GM19238 (cell line): ENCODE measurements at regions not wholly inside any gene's neighbourhood (a gene's known extent, or its start where the extent isn't known, plus 50 kb on each side); places are given as distances from the start of the nearest gene placed in this dataset.

Experiments used
- DNase-seq: peaks from one replicate; pipeline ENCODE4 v3.0.0; 2011; ENCODE audit warnings: low spot score; ENCODE audit not compliant: insufficient read length

DNA sequence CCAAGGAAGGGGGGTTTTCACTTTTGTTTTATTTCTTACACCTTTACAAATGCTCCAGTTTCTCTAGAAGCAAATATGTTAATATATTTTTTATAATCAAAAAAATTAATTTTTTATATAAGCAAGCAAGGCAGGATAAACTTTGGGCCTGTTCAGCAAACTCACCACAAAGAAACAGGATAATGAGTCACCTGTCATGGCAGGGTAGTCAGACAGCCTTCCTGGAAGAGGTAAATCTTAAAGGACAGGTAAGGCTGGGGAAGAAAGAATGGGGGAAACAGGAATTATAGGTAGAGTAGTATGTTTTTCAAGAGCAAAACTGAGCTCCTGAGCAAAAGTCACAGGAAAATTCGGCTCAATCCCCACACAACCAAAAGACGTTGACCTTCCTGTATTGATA lies 186.3 kb upstream of the SOX9 start:
- DNase-seq = no peak

DNA sequence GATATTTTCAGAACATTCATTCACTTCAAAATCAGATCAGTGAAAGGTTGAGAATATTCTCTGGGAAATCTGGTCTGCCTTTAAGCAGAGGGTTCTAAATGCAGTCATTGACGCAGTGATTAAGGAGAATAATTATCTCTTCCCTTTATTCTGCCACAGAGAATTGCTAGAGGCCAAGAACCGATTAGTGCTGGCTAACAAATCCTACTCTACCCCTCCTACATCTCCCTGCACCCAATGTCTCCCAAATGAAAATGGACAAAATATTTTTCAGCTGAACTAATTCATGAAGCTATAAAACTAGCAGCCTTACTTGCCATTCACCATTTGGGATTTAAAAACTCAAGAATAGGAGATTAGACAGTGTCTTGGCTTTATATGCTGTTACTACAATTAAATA lies 185.5 kb upstream of the SOX9 start:
- no peak for DNase-seq

DNA sequence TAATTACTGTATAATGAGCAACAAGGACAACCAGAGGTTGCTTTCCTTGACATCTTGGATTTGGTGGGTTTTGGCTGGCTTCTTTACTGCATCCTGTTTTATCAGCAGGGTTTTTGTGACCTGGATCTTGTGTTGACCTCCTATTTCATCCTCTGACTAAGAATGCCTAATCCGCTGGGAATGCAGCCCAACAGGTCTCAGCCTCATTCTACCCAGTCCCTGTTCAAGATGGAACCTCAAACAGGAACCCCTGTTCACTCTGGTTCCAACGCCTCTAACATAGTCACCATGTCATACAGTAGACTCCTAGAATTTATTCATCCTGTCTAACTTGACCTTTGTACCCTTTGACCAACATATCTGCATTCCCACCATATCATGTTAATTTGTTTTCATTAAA lies 183.8 kb upstream of the SOX9 start:
- DNase-seq = no peak

DNA sequence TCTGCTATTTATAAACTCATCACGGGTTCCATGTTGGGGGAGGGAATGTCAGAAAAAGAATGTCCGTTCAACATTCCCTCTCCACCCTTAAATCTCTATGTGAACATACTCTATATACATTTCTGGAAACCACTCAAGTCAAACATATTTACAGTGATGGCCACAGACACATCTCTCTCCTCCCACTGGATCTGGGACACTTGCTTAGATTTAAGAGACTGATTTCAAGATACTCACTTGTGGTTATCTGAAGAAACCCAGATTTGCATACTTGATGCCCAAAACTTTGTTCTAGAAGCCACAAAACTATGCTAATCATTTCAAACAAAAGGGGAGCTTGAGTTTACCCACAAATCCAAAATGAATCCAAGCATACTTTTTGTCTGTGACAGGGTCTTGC lies 182.9 kb upstream of the SOX9 start:
- no peak for DNase-seq

DNA sequence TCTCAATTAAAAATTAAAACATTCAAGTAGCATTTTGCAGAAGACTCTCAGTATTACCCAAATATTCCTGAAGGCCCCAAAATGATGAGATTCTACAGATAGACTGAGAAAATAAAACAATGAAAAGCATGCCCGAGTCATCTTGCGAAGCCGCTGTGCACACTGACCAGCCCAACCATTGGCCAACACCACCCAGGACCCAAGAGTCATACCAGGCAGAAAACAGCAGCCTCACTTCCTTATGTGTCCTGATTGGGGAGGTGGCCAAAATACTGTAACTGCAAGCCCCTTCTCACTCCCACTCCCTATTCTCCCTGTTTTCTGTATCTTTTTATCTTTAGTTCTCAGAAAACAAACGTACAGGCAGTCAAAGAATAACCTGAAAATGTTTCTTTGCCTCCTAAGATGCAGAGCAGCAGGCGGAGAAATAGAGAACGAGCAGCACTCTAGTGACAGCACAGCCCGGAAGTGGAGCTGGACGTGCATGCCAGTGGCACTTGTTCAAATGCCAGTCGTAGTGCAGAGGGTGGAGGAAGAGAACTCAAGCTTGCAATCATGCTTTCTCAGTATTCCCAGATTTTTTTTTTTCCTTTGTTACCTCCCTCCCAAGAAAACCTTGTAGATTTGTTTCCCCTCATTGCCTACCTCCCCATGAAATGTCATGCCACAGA lies 182.3 kb upstream of the SOX9 start:
- DNase-seq = no peak

DNA sequence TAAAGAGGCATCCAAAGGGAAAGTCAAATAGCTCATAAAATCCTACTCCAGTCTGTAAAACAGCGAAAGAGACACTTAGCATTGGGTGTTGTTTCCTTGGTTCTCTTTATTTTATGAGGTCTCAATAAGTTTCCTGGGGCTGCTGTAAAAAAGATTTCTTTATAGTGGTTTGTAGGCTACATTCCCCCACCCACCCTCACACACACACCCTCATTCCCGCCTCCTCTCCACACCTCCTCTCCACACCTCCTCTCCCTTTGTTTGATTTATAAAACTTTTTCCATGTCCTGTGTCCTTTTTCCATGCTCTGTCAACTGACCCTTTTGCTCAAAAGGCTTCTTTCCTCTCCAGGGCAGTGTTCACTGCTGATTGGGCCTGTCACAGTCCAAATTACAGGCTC lies 178.9 kb upstream of the SOX9 start:
- no peak for DNase-seq

DNA sequence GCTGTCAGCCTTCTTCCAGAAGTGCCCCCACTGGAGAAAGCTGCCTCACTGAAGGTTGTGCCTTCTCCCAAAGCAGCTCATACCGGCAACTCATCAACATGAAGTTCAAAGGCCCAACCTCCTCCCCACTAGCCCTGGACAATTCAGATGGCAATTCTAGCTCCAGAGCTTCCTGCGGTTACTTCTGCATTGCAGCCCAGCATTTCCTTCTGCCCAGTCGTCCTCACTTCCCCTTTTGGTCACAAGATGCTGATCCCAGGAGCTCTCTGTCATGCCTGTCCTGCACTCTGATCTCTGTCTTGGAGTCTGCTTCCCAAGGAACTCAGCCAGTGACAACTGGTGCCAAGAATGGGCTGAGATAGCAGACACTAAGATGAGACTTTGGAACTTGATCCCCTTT lies 178.2 kb upstream of the SOX9 start:
- DNase-seq = no peak

DNA sequence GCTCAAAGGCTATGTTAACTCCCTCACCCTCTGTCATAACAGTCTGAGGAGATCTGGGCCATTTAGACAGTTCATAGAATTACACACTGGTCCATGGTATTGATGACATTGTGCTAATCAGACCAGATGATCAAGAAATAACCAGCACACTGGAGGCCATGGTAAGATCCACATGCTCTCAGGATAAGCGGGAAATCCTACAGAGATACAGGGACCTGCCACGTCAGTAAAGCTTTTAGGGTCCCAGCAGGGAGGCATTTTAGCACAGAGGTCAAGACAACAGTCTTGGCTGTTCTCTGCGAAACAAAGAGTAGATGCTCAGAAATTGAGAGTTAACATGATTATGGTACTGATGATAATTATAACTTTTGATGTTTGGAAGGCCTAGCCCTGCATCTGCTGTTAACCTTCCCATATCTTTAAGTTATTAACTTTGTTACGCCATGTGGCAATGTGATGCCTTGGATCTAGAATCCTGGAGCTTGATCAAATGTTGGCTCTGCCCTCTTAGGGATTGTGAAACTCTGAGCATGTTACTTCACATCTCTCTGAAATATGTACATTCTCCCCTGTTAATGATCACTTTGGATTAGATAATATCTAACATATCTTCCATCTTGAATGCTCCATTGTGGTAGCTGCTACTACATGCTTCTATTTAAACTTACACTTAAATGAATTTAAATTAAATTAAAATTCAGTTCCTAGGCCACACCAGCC lies 172.0 kb upstream of the SOX9 start:
- no peak for DNase-seq

DNA sequence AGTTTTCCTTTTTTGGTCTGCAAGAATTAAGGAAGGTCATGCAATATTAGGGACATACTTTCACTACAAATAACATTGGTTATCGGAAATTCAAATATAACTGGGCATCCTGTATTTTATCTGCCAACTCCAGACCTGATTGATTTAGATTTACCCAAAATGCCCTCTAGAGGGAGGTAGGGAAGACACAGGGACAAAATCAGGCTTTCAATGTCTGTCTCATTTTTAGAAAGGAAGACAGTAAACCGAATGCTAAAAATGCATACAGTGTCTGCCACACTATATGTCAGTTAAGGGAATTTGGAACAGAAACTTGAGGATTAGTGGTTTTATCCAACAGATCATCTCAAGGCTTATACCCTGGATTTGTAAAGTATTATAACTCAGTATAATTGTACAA lies 161.7 kb upstream of the SOX9 start:
- no peak for DNase-seq

DNA sequence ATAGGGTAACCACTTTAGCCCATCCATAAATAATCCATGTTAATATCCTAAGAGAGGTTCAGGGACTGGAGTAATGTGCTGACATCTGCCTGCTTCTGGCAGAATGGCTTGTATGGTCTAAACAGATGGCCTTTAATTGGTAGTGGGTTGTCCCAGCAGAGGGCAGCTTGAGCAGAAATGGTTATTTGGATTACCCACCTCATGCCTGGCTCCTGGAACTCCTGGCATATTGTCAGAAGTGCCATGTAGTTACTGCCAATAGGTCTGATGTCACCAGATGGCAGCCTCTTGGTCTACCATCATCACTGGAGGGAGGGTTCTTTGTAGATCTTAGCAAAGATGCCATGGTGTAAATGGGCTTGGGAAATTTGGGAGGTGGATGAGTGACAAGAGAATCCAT lies 157.5 kb upstream of the SOX9 start:
- DNase-seq = no peak

DNA sequence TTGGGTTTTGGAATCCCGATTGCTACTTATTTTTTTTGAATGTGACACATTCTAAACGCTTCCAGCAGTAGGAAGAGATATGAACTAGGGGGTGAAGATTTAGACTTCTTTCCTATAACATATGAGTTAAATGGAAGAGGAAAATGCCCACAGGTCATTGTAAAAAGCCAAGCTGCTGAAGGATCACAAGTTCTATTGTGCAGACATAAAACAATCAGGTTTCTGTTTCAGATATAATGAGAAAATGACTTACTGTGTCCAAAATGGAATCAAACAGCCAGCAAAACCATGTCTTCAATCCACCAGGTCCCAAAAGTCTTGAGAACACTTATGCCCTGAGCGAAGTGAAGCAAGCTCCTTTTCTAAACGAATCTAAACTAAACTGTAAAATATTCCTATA lies 157.0 kb upstream of the SOX9 start:
- DNase-seq = no peak

DNA sequence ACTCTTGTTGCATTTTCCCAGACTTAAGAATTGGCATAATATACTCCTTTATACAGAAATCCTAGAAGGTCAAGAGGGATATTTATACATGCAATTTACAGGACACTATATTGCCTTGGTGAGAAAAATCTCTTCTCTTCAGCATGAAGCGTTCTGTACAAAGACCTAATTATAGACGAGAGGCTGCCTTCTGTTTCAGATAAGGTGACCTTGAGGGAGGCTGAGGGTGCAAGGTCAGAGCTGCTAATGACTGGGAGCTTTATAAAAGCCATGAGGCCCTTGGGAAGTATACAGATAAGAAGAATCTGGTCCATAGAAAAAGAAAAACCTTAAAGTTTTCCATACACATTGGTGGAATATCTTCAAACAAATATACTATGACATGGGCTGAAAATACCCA lies 156.3 kb upstream of the SOX9 start:
- no peak for DNase-seq

DNA sequence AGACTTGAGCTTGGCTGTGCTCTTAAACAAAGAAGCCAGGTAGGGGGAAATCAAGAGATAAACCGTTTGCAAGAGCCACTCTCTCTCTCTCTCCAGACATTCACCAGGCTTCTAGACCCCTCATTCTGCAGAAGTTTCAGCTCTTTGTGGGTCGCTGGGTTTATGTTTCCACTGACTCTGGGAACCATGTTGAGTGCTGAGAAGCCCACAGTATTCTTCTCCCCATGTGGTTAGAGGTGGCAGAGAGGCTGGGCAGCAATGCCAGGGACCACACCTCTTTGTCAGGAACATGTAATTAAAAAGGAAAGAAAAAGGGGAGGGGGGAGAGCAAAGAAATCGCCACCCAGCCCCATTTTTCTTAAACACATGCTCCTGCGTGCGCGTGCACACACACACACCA lies 154.8 kb upstream of the SOX9 start:
- DNase-seq = no peak

DNA sequence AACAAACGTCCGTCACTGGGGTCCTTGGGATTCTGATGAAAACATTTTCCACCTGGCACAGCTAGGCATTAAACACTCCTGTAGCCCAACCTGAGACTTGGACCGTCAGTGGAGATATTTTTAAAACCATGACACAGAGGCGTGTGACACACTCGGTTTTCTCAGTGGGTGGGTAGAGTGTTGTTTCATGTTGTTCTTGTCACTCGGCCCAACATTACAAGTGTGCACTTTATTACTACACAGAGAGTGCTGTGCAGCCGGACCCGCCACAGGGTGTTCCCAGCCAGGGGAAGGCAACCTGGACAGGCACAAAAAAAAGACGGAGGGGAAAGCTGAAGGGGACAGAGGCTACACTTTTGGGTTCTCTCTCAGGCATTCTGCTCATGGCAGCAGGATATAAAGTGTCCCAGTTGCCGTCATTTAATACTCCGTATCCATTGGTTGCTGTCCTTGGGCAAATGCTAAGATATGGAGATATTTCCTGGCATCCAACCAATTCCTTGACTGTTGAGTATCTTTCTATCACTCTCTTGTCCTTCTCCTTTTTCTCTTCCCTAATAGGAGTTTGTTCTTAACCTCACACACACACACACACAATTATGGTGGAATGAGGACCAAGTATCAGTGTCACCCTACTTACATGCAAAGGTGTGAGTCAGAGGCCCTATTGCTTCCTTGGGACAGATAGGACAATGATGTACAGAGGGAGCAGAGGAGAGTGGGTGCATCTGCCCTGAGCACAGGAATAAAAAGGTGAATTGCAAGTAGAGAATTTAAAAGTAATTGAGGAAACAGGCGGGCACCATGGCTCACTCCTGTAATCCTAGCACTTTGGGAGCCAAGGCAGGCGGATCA lies 154.1 kb upstream of the SOX9 start:
- DNase-seq = no peak

DNA sequence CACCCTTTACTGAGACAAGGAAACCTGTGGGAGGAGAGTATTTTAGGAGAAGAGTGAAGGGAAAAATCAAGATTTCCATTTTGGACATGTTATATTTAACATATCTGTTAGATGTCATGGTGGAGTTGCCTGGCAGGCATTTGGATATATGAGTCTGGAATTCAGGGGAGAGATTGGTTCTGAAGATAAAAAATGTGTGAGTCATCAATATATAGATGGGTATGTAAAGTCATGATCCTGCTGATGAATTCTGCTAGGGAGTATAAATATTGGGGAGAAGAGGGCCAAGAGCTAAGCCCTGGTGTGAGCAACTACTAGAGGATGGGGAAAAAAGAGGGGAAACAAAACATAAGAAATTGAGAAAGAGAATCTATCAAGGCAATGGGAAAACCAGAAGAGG lies 151.3 kb upstream of the SOX9 start:
- DNase-seq = no peak

DNA sequence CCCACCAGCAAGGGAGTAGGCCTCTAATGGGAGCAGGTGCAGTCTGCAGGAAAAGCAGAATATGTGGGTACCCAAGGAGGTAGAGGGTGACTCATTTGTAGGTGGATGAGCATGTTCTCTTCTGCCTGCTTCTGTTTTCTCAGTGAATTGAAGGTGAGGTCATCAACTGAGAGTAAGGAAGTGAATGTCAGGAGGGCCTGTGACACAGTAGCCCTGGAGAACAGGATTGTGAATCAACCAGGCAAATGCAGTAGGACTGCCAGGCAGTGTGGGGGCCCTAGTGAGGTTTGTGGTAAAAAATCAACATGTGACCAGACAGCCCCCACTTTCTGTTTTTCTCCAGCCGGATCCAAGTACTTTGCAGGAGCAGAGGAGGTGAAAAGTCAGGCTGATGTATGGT lies 150.5 kb upstream of the SOX9 start:
- no peak for DNase-seq

DNA sequence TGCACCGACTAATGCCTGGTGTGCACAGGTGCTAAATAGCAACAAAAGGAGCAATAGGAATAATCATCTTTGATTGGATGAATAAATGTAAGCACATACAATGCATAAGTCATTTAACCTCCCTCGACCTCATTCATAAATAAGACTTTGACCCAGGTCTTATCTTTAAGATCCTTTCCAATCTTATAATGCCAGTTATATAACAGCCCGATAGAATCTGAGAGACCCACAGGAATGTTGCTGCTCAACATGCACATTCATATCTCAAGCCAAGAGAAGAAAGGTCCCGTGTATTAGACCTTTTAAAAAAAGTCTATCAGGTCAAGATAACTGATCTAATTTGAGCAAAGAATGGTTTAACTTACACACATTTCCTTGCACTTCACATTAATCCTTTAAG lies 146.8 kb upstream of the SOX9 start:
- DNase-seq = no peak

DNA sequence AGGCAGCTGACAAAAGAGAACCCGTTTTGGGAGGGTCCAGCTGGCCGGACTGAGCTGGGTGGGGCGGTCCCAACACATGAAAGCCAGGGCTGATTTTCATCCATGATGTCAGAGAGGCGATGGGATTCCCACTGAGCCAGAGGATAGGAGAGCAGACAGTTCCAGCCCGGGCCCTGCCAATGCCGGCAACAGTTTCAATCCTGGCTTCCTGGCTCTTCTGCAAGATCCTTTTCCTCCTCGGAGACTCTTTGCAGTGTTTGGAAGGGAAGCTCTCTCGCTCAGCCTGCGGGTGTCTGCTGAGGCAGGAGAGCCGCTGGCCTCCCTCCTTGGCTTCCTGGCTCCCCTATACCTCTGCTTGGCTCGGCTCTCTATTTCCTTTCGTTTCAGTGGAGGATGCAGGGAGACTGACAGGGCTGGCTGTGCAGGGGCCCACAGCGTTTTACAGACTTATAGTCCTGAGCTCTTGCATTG lies 145.5 kb upstream of the SOX9 start:
- no peak for DNase-seq

DNA sequence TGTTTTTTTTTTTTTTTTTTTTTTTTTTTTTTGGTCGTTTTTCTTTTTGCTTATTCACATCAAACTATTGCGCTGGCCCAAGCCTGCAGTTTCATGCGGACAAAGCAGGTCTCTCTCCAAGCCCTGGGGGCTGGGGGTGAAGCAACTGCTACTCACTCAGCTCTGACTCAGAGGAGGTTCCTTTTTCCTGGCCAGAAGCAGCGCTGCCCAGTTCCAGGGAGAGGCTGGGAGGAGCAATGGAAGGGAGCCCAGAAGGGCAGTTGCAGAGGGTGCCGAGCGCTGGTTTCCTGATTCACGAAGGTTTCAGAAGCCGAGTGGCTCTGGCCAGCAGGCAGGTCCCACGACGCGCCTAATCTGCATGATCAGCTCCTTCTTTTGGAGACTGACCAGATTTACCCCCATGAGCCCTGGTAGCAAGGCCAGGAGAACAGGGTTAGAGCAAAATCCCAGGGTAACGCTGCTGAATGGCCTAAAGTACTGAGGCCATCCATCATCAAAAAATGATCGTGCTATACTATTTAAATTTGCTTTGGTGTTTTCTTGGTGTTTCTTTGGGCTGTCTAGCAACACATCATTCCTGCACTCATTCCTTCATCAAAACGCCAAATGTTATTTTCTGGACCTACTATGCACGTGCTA lies 144.7 kb upstream of the SOX9 start:
- DNase-seq = no peak

DNA sequence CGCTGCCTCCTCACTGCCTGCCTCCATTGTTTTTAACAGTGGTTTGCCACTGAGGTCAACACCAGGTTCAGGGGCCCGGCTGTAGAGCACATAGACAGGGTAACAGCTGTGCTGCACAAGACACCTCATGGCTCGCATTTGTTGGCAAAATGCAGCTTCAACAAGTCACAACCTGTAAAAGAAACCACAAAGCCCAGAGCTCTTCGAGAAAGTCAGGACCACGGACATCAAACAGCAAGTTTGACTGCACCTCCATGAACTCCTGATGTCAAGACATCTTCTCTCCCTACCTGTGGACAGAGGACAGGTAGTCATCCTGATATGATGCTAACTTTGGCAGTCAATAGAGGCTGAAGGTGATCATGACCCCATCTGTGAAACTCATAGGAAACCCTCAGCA lies 142.4 kb upstream of the SOX9 start:
- no peak for DNase-seq

DNA sequence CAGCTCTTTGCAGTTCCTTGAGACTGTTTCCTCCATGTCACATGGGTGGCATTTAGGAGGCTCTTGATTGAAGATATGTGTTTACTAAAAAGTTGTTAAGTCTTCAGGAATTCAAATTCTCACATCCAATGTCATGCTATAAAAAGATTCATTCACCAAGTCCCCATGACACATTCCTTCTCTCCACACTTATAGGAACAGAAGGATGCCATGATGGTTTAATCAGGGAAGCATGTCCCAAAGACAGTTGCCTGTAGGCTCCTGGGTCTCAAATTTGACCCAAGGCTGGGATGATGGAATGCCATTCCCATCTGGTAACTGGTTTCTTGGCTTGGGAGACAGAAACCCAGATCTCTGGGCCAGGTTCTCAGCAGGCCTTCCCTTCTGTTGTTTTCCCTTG lies 140.6 kb upstream of the SOX9 start:
- no peak for DNase-seq

DNA sequence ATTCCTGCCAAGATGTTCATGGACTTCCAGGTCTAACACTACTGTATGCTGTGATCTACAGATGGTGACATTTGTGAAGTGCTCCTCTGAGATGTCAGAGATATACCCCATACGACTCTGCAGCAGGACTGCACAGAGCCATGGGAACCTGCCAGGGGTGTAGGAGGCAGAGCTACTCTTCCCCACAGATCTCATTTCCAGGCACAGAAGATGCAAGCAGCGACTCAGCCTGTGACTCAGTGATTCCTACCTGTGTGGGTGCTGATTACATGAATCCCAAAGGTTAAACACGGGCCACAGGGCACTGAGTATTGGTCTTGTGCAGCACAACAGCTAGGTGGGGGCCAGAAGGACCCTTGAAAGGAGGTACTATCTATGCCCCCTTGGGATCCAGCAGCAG lies 137.0 kb upstream of the SOX9 start:
- DNase-seq = no peak
